ENCODE measurements at regions not wholly inside any gene's neighbourhood (a gene's known extent, or its start where the extent isn't known, plus 50 kb on each side); places are given as distances from the start of the nearest gene placed in this dataset.

GRCh38 chr12:124462750-124463149 lies 104.7 kb downstream of the NCOR2 start:
- no peak for TF ChIP-seq CTCF (IDR thresholded peaks at IDR 0.05)
- TF ChIP-seq POLR2A (IDR thresholded peaks at IDR 0.05): no peak
